HUES64 (cell line): ENCODE measurements at regions not wholly inside any gene's neighbourhood (a gene's known extent, or its start where the extent isn't known, plus 50 kb on each side); places are given as distances from the start of the nearest gene placed in this dataset.

Source experiments
- H3K27ac ChIP-seq: 2 replicates; pipeline ENCODE4 v1.7.0; 2013; ENCODE audit warnings: low read depth, low read length, inconsistent platforms
- H3K27me3 ChIP-seq: 2 replicates; pipeline ENCODE4 v1.6.1; 2013; ENCODE audit warnings: mild to moderate bottlenecking, low read length; ENCODE audit not compliant: insufficient read depth
- H3K36me3 ChIP-seq: 2 replicates; pipeline ENCODE4 v1.6.1; 2013; ENCODE audit warnings: mild to moderate bottlenecking, low read length; ENCODE audit not compliant: insufficient read depth
- H3K4me1 ChIP-seq: 2 replicates; pipeline ENCODE4 v1.6.1; 2013; ENCODE audit warnings: mild to moderate bottlenecking, low read length, moderate library complexity; ENCODE audit not compliant: insufficient read depth
- H3K4me3 ChIP-seq: 2 replicates; pipeline ENCODE4 v1.5.1; 2013; ENCODE audit warnings: mild to moderate bottlenecking, low read length, moderate library complexity
- H3K9ac ChIP-seq: 2 replicates; pipeline ENCODE4 v1.6.1; 2013; ENCODE audit warnings: mild to moderate bottlenecking, low read depth, low read length
- H3K9me3 ChIP-seq: 2 replicates; pipeline ENCODE4 v1.6.1; 2013; ENCODE audit warnings: low read depth, low read length; ENCODE audit not compliant: insufficient read depth
- WGBS: fragments of 150-250, 120-280 bp; methylation state at CpG from one replicate; pipeline ENCODE4 v1.1.7; 2013; ENCODE audit warnings: missing lambda C conversion rate; 5-methylcytosine and 5-hydroxymethylcytosine counted together

- Histone ChIP-seq H3K27ac (no peak overlapping the region), H3K9ac (no peak overlapping the region), H3K27me3 (no peaks in the 10 kb centered on the region), H3K4me1 (0 out of 2 replicates have a peak, but pooled peaks cover 3% of the 10 kb centered on the region), H3K9me3 (no peaks in the 10 kb centered on the region), H3K36me3 (no peaks in the 10 kb centered on the region), H3K4me3 (no peak overlapping the region)
- 73% methylated on average over 7 of the region's 7 CpGs for WGBS
Observed at GRCh38 chr15:62988701-62989100, 53.8 kb upstream of the TPM1 start.

- Histone ChIP-seq H3K4me1 (0 out of 2 replicates have a peak, but pooled peaks cover 3% of the 10 kb centered on the region), H3K9ac (no peak overlapping the region), H3K36me3 (no peaks in the 10 kb centered on the region), H3K27me3 (no peaks in the 10 kb centered on the region), H3K27ac (no peak overlapping the region), H3K9me3 (no peaks in the 10 kb centered on the region), H3K4me3 (no peak overlapping the region)
- 80% methylated on average over 9 of the region's 10 CpGs for WGBS
Observed at GRCh38 chr15:62989366-62990055, 53.0 kb upstream of the TPM1 start.

GRCh38 chr15:62991698-62992097 lies 50.8 kb upstream of the TPM1 start:
- Histone ChIP-seq H3K9me3 (no peaks in the 10 kb centered on the region), H3K4me1 (0 out of 2 replicates have a peak, but pooled peaks cover 3% of the 10 kb centered on the region), H3K36me3 (no peaks in the 10 kb centered on the region), H3K27ac (no peak overlapping the region), H3K9ac (no peak overlapping the region), H3K27me3 (no peaks in the 10 kb centered on the region), H3K4me3 (no peak overlapping the region)
- 46% methylated on average over 2 of the region's 2 CpGs for WGBS

- no peaks in the 10 kb centered on the region for H3K9me3 ChIP-seq
- H3K27me3 ChIP-seq: no peaks in the 10 kb centered on the region
- no peaks in the 10 kb centered on the region for H3K36me3 ChIP-seq
- no peak overlapping the region for H3K9ac ChIP-seq
- WGBS: 97% methylated on average over 3 of the region's 3 CpGs
- H3K4me3 ChIP-seq: no peak overlapping the region
- no peak overlapping the region for H3K27ac ChIP-seq
- 0 out of 2 replicates have a peak, but pooled peaks cover 3% of the 10 kb centered on the region for H3K4me1 ChIP-seq
Observed at GRCh38 chr15:62992302-62992701, 50.2 kb upstream of the TPM1 start.
